ENCODE measurements at regions not wholly inside any gene's neighbourhood (a gene's known extent, or its start where the extent isn't known, plus 50 kb on each side); places are given as distances from the start of the nearest gene placed in this dataset.
"Not testable (repeated sequence)": the region's sequence is repeated elsewhere in the genome, so short reads cannot be mapped to it uniquely, and the experiment has no call there.

DNA sequence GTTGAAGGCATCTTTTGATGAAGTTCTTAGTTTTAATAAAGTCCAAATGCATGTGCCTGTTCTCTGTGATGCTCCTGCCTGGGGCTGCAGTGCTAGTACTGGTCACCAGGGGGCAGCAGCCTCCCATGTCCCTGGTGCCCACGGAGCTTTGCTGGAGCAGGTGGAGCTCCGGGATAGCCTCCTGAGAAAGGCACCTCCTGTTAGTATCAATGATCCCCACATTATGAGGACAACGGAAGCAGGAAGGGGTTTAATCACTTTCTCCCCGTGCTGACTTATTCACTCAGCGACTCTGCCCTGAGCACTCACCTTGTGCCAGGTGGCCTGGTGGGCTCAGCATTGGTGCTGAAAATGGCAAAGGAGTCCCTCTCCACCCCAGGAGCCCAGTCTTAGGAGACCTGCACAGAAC, 123.0 kb upstream of the PZP start:
- peaks cover 7% of the 10 kb centered on the region for H3K27me3 Mint-ChIP-seq
- peak overlapping the region; percentile 79 for H3K27ac Mint-ChIP-seq
- peak; percentile 79 for DNase-seq (ENCODE audit: extremely low spot score, unreplicated experiment)
- H3K36me3 Mint-ChIP-seq: peaks cover 26% of the 10 kb centered on the region
- peak overlapping the region; percentile 53 for H3K4me3 Mint-ChIP-seq
- peaks cover 7% of the 10 kb centered on the region for H3K4me1 Mint-ChIP-seq (ENCODE audit: unreplicated experiment)
- TF ChIP-seq, protein P1, sequence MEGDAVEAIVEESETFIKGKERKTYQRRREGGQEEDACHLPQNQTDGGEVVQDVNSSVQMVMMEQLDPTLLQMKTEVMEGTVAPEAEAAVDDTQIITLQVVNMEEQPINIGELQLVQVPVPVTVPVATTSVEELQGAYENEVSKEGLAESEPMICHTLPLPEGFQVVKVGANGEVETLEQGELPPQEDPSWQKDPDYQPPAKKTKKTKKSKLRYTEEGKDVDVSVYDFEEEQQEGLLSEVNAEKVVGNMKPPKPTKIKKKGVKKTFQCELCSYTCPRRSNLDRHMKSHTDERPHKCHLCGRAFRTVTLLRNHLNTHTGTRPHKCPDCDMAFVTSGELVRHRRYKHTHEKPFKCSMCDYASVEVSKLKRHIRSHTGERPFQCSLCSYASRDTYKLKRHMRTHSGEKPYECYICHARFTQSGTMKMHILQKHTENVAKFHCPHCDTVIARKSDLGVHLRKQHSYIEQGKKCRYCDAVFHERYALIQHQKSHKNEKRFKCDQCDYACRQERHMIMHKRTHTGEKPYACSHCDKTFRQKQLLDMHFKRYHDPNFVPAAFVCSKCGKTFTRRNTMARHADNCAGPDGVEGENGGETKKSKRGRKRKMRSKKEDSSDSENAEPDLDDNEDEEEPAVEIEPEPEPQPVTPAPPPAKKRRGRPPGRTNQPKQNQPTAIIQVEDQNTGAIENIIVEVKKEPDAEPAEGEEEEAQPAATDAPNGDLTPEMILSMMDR (conservative IDR thresholded peaks at IDR 0.05): peak; percentile 97
- H3K9me3 Mint-ChIP-seq: peaks cover 2% of the 10 kb centered on the region

DNA sequence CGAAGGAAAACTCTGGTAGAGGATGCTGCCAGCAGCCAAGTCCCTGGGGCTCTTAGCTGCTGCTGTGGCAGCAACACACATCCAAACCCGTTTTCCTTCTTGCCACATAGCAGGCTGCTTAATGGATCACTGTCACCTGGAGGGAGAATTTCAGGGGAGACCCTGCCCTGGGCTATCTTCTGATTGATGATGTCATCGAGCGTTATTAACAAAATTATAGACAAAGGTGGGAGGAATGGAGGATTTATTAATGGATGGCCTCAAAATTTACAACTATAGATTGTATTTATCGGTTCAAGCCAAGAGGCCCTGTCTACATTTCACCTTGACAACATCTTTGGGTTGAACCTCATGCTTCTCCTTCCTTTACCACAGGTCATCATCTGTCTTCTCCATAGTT, 120.8 kb upstream of the PZP start:
- Mint-ChIP-seq H3K4me3 (no peak overlapping the region), H3K27me3 (peaks cover 7% of the 10 kb centered on the region), H3K4me1 (ENCODE audit: unreplicated experiment) (peaks cover 7% of the 10 kb centered on the region), H3K36me3 (peaks cover 24% of the 10 kb centered on the region), H3K27ac (no peak overlapping the region), H3K9me3 (no peaks in the 10 kb centered on the region)
- no peak for DNase-seq (ENCODE audit: extremely low spot score, unreplicated experiment)
- TF ChIP-seq, protein P1 (conservative IDR thresholded peaks at IDR 0.05): no peak

DNA sequence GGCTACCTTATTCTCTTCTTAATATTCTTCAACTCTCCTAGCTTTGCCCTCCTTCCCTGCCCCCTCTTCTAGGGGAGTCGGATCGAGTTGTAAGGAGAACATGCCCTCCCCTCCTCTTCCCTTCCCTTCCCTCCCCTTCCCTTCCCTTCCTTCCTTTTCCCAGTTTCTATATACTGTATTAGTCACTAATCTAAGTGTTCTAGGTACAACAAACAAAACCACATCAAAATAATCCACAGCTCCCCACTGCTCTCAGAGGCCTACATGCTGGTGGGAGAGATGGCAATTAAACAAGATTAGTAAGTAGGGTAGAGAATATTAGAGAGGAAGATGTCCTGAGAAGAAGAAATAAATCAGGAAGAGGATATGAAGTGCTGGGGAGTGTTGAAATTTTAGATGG, 119.9 kb upstream of the PZP start:
- DNase-seq (ENCODE audit: extremely low spot score, unreplicated experiment): no peak
- peaks cover 7% of the 10 kb centered on the region for H3K4me1 Mint-ChIP-seq (ENCODE audit: unreplicated experiment)
- H3K27ac Mint-ChIP-seq: no peak overlapping the region
- peaks cover 26% of the 10 kb centered on the region for H3K36me3 Mint-ChIP-seq
- TF ChIP-seq, protein P1 (conservative IDR thresholded peaks at IDR 0.05): no peak
- H3K27me3 Mint-ChIP-seq: peaks cover 7% of the 10 kb centered on the region
- H3K4me3 Mint-ChIP-seq: no peak overlapping the region
- no peaks in the 10 kb centered on the region for H3K9me3 Mint-ChIP-seq

DNA sequence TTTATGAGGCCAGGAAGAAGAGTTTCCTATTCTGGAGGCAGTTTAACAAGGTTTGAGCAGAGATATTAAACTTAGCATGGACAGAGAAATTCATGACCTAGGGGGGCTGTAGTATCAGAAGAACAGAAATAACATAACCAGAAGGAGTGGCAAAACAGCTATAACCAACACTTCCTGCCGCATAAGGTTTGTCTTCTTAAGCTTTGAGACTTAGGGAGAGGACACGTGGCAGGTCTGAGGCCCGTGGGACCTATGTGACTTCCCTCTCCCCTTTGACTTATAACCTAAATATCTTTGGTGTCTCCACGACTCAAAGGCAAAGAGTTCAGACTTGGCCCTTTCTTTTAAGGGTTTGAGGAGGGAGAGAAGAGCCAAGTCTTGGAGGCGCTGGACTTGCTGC, 119.1 kb upstream of the PZP start:
- H3K36me3 Mint-ChIP-seq: peaks cover 26% of the 10 kb centered on the region
- H3K27ac Mint-ChIP-seq: no peak overlapping the region
- no peak overlapping the region for H3K4me3 Mint-ChIP-seq
- no peaks in the 10 kb centered on the region for H3K9me3 Mint-ChIP-seq
- H3K4me1 Mint-ChIP-seq (ENCODE audit: unreplicated experiment): peaks cover 7% of the 10 kb centered on the region
- DNase-seq (ENCODE audit: extremely low spot score, unreplicated experiment): no peak
- TF ChIP-seq, protein P1 (conservative IDR thresholded peaks at IDR 0.05): no peak
- H3K27me3 Mint-ChIP-seq: peaks cover 7% of the 10 kb centered on the region

DNA sequence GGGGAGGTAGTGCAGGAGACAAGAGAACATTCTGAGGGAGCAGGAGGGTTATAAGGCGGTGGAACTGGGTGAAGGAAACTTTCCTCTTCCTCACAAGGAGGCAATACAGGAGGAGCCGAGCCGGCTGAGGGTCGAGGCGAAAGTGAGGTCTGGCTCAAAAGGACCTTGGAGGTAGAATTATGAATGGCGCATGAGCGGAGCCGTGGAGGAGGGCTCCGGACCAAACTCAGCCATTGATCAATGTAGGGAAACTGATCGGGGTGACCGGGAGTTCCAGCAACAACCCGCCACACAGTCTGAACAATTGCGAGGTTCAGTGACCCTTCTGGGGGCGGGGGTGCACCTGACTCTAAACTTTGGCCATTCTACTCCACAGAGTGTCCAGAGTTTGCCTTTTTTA, 118.7 kb upstream of the PZP start:
- H3K9me3 Mint-ChIP-seq; H3K4me1 Mint-ChIP-seq (ENCODE audit: unreplicated experiment); H3K27me3 Mint-ChIP-seq; H3K4me3 Mint-ChIP-seq; DNase-seq (ENCODE audit: extremely low spot score, unreplicated experiment): not testable (repeated sequence)
- Mint-ChIP-seq H3K36me3 (peaks cover 21% of the 10 kb centered on the region), H3K27ac (peak overlapping the region; percentile 26)

DNA sequence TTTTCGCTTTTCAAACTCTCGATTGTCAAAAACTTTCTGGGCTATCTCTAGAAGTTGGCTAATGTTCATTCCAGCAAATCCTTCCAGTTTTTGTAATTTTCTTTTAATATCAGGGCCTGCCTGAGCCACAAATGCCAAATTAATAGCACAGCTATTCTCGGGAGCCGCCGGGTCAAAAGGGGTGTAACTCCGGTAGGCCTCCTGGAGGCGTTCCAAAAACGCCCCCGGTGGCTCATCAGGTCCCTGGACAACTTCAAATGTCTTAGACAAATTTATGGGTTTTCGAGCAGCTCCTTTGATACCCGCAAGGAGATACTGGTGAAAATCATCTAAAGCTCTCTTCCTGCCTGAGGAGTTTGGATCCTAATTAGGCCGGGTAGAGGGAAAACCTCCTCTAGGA, 117.9 kb upstream of the PZP start:
- Mint-ChIP-seq H3K4me1 (ENCODE audit: unreplicated experiment) (peaks cover 4% of the 10 kb centered on the region), H3K27ac (no peak overlapping the region), H3K27me3 (peaks cover 5% of the 10 kb centered on the region), H3K9me3 (no peaks in the 10 kb centered on the region), H3K36me3 (peaks cover 20% of the 10 kb centered on the region), H3K4me3 (no peak overlapping the region)
- no peak for DNase-seq (ENCODE audit: extremely low spot score, unreplicated experiment)
- TF ChIP-seq, protein P1 (conservative IDR thresholded peaks at IDR 0.05): no peak

All from type B pancreatic cell (in vitro differentiated cells).